AG04450 (cell line): ENCODE measurements at regions not wholly inside any gene's neighbourhood (a gene's known extent, or its start where the extent isn't known, plus 50 kb on each side); places are given as distances from the start of the nearest gene placed in this dataset.

ENCODE experiments used
- CTCF ChIA-PET: fragments of 300-600, 350-600 bp; formaldehyde crosslinking; extraction: SDS; loops from one replicate; lab custom pipeline; 2022; ENCODE audit warnings: antibody characterized with exemption, inconsistent platforms; lab: Charles Lee
- POLR2A ChIA-PET: fragments of 350-600 bp; formaldehyde crosslinking; extraction: SDS; loops from one replicate; lab custom pipeline; 2021; ENCODE audit warnings: antibody characterized with exemption, inconsistent platforms; lab: Yijun Ruan, JAX
- DNase-seq: peaks from one replicate; pipeline ENCODE4 v3.0.0-alpha.2; 2011; ENCODE audit warnings: low read depth, low spot score
- H3K27ac ChIP-seq: one replicate; pipeline ENCODE4 v1.5.1; 2012; ENCODE audit warnings: low read depth, low read length, control low read depth
- H3K27me3 ChIP-seq: one replicate; pipeline ENCODE4 v1.6.0; 2012; ENCODE audit warnings: low read length; ENCODE audit not compliant: control insufficient read depth, insufficient read depth
- H3K4me3 ChIP-seq: 2 replicates; pipeline ENCODE4 v1.5.1; 2011; ENCODE audit warnings: mild to moderate bottlenecking, low read depth, low read length, control low read depth
- H3K9me3 ChIP-seq: 2 replicates; pipeline ENCODE4 v1.5.1; 2012; ENCODE audit warnings: low read length; ENCODE audit not compliant: control insufficient read depth, insufficient read depth
- TF ChIP-seq, protein P1 (sequence below): IDR thresholded peaks from 2 replicates; pipeline ENCODE4 v1.5.1; 2011; ENCODE audit warnings: low read depth, low read length, control low read depth, inconsistent platforms

DNA sequence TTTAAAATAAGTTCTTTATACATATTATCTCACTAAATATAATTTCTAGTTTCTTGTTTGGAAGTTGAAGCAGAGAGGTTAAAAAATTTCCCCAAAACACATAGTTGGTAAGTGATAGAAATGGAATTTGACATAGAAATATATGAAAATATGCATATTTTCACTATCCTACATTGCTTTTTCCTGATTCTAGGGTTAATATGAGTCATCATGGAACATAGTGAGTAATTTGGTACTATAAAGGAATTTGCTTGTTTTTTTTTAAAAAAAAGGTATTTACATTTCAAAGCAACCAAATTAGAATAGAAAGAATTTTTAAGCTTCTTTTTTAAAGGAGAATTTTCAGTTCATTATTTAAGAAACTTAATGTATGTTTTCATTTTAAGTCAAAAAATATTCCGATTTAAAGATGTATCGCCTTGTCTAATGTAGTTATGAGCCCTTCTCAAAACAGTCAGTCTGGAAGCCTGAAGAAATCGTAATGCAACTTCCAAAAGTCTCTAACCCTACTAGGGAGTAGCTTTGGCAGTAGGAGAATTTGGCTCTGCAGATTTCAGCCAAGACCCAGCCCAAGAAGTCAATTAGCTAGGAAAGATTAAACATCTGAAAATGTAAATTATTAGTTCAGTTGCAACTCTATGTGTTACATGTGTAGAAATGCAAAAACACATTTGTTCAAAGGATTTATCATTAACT, 147.3 kb downstream of the RDH14 start:
- CTCF ChIA-PET, result interaction anchor here (1.0 to 2.5 kb wide), 3 partner anchors 12 to 107 kb away, joined by 3 to 14 read pairs (median 6); no protein-coding TSS in a partner anchor
- no peaks in the 10 kb centered on the region for H3K27me3 ChIP-seq
- H3K27ac ChIP-seq, result no peak overlapping the region
- H3K9me3 ChIP-seq, result no peaks in the 10 kb centered on the region
- DNase-seq, result no peak
- POLR2A ChIA-PET, result interaction anchor here (0.6 to 1.1 kb wide), 4 partner anchors 50 to 935 kb away, joined by 3 to 5 read pairs (median 3); no protein-coding TSS in a partner anchor
- no peak overlapping the region; the same call in 1 of the 2 replicates for H3K4me3 ChIP-seq
- TF ChIP-seq, protein P1, sequence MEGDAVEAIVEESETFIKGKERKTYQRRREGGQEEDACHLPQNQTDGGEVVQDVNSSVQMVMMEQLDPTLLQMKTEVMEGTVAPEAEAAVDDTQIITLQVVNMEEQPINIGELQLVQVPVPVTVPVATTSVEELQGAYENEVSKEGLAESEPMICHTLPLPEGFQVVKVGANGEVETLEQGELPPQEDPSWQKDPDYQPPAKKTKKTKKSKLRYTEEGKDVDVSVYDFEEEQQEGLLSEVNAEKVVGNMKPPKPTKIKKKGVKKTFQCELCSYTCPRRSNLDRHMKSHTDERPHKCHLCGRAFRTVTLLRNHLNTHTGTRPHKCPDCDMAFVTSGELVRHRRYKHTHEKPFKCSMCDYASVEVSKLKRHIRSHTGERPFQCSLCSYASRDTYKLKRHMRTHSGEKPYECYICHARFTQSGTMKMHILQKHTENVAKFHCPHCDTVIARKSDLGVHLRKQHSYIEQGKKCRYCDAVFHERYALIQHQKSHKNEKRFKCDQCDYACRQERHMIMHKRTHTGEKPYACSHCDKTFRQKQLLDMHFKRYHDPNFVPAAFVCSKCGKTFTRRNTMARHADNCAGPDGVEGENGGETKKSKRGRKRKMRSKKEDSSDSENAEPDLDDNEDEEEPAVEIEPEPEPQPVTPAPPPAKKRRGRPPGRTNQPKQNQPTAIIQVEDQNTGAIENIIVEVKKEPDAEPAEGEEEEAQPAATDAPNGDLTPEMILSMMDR, result no peak

DNA sequence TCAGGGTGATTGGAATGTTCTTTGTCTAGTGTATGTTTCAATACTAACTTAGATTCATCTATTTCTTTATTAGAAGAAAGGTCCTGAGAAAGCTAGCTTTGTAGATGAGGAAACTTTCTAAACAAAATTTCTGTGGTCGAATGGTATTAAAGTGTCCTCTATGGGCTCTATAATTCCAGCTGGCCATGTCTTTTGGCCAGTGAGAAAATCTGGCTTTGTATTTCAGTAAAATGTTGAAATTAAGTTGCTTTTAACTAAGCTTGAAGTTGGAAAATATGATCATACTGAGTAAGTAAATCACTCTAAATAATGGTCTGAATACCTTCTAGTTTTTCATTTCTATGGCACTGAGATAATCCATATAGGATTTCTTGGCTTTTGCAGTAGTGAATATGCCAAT, 148.8 kb downstream of the RDH14 start:
- no peak for DNase-seq
- ChIA-PET CTCF (interaction anchor here (2.3 to 2.5 kb wide), 2 partner anchors 23 to 24 kb away, joined by 13 to 14 read pairs; no protein-coding TSS in a partner anchor), POLR2A (no interaction called here)
- TF ChIP-seq, protein P1, result no peak
- Histone ChIP-seq H3K9me3 (no peaks in the 10 kb centered on the region), H3K4me3 (no peak overlapping the region), H3K27me3 (no peaks in the 10 kb centered on the region), H3K27ac (no peak overlapping the region)

DNA sequence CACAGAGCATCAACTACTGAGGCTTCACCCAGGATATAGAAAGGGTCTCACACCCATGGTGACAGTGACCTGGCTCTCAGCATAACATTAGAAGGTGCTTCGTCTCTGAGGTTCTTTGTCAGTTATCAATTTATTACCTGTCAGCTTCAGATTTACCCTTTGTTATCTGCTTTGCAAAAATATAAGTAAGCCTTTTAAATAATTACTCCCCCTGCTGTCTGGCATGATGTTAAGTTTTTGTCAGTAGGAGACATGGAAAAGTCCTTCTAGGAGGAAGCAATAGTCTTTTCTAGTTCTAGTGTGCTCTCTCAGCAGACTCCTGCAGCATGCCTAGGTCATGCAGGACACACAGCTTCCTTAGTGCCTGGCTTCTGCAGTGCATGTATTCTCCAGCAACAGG, 149.9 kb downstream of the RDH14 start:
- ChIA-PET CTCF (interaction anchor here (2.3 kb wide), 1 partner anchor 22 kb away, joined by 13 read pairs; no protein-coding TSS in a partner anchor), POLR2A (no interaction called here)
- Histone ChIP-seq H3K27me3 (no peaks in the 10 kb centered on the region), H3K27ac (no peak overlapping the region), H3K4me3 (no peak overlapping the region), H3K9me3 (no peaks in the 10 kb centered on the region)
- DNase-seq, result no peak
- TF ChIP-seq, protein P1, result peak; percentile 33; the same call in 1 of the 2 replicates

DNA sequence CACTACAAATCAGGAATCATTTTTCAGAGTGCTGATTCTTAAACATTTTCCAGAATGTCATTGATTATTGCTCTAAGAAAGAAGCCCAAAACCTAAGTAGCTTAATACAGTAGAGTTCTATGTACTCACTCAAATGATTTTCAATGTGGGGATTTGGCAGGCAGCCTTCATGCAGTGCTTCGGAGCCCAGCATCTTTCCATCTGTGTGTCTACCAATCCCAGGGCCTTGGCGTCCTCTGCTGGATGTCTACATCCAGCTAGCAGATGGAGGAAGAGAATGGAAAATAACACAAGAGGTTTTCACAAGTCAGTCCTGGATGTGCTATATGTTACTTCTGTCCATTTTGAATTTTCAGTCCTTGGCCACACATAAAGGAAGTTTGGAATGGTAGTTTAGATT, 151.8 kb downstream of the RDH14 start:
- DNase-seq, result no peak
- POLR2A ChIA-PET, result no interaction called here
- Histone ChIP-seq H3K27me3 (no peaks in the 10 kb centered on the region), H3K27ac (no peak overlapping the region), H3K4me3 (no peak overlapping the region), H3K9me3 (no peaks in the 10 kb centered on the region)
- CTCF ChIA-PET, result interaction anchor here (2.2 kb wide), 1 partner anchor 30 kb away, joined by 9 read pairs; no protein-coding TSS in a partner anchor
- TF ChIP-seq, protein P1, result no peak

DNA sequence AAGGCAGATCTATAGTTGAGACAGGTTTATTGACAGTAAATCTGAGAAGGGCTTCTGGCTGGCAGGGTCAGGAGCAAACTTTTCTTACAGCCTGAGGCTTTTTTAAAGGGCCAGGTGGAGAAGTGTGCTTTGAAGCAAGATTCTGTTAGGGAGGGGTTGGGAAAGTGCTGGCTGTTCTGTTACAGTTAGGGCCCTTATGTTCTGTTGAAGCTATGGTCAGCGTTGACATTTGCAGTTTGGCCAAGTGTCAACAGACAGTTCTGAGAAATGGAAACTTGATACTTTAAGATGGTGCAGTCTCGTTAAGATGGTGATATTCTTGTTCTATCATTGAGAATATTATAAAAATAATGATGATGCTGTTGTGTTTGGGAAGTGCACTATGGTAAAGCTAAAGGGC, 154.2 kb downstream of the RDH14 start:
- CTCF ChIA-PET, result no interaction called here

More for the DNA sequence above, 154.2 kb downstream of the RDH14 start:
- Histone ChIP-seq H3K4me3 (no peak overlapping the region), H3K27me3 (no peaks in the 10 kb centered on the region), H3K27ac (no peak overlapping the region), H3K9me3 (no peaks in the 10 kb centered on the region)
- TF ChIP-seq, protein P1, result no peak
- POLR2A ChIA-PET, result no interaction called here
- DNase-seq, result no peak
